ENCODE measurements at regions not wholly inside any gene's neighbourhood (a gene's known extent, or its start where the extent isn't known, plus 50 kb on each side); places are given as distances from the start of the nearest gene placed in this dataset.

DNA sequence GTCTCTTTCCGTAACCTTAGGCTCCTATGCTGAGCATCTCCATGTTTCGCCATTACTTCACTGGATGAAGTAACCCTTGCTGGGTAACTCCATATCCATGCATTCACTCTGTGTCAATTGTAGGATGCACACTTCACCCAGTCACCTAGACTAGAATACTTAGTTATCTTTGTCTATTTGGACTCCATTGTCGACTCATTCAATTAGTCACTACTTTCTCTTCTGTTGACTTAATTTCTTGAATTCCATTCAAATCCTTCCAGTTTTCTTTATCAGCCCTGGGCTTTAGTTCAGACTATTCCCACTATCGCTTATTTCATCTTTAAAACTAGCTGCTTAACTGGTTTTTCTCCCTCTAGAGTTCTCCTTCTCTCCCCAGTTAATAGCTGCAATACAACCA is 111.3 kb upstream of the TNS3 start:
- DNase-seq (ENCODE audit: extremely low read depth, low read depth) = no peak

DNA sequence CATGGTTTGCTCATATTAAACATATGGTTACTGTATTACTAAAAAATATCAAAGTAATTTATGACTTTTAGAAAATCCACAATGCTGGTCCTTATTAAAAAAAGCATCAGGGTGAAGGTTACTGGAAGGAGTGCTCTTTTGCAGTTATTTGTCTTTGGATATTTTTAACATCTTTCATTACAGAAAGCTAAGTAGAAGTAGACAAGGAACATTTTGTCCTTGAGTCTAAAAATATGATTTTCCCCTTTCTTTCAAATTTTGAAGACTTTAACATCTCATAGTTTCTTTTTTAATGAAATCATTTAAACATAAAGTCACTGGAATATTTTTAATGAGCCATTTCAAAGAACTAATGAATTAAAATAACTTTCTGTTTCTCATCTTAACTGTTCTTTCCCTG is 110.1 kb upstream of the TNS3 start:
- no peak for DNase-seq (ENCODE audit: extremely low read depth, low read depth)

DNA sequence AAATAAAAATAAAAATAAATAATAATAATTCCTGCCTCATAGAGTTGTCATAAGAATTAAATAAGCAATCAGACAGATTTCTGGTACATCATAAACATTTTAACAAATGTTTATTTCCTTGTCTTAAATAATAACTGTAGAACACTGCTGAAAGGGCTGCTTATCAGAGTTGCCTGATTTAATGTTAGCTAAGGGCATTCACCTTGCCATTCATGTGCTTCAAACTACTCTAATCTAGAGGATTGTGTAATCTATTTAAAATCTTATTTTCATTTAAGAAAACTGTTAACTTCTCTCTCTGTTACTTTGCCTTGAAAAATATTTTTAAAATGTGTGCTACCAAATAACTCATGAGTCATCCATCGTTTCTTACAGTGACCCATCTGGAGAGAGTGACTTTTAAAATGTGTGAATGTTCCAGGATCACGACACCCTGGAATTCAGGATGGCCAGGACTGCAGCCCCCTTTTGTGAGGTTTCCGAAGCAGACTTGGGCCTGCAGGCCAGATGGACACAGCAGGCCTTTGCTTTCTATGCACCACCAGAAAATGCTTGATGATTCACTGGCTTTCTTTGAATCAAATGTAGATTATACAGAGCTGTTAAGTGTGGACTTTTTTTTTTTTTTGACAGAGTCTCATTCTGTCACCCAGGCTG is 109.1 kb upstream of the TNS3 start:
- no peak for DNase-seq (ENCODE audit: extremely low read depth, low read depth)

DNA sequence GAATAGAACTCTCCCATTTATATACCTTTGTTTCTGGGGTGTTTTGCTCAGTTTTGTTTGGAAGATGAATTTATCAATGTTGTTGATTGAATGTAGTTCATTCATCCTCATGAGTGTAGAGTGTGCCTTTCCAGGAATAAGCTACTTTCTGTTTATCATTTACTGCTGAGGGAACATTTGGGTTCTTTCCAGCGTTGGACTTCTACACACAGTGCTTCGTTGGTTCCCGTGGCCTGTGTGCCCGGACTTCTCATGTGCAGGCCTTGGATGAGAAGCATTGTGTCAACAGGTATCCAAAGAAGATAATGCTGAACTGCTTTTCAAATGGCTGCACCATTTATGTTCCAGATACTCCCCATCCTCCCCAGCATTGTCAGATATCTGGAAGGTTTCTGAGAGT is 107.6 kb upstream of the TNS3 start:
- DNase-seq (ENCODE audit: extremely low read depth, low read depth) = no peak

DNA sequence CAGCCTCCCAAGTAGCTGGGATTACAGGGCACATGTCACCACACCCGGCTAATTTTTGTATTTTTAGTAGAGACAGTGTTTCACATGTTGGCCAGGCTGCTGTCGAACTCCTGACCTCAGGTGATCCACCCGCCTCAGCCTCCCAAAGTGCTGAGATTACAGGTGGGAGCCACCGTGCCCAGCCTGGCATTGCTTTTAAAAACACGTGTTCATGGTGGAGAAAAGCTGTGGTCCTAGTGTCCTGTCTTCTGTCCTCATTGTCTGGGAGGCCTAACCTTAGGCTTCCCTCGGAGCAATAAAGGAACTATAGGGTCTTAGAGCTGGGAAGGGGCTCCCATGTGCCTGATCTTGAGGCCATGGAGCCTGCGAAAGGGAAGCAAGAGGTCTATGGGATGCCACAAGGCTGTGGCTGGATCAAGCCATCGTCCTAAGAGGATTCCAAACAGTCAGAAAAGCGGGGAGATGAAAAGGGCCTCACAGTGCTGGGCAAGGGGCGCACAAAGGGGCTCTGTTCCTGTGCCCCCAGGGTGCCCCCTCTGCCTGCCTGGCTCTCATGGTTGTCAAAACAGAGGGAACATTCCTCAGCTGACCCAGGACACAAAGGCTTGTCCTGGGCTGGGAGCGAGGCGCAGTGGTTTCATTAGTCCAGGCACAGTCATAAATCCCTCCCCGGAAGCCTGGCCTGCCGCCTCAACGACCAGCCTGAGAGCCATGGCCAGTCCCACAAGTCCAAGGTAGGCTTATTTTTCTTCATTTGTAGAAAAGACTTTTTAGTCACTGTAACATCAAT is 106.6 kb upstream of the TNS3 start:
- no peak for DNase-seq (ENCODE audit: extremely low read depth, low read depth)

DNA sequence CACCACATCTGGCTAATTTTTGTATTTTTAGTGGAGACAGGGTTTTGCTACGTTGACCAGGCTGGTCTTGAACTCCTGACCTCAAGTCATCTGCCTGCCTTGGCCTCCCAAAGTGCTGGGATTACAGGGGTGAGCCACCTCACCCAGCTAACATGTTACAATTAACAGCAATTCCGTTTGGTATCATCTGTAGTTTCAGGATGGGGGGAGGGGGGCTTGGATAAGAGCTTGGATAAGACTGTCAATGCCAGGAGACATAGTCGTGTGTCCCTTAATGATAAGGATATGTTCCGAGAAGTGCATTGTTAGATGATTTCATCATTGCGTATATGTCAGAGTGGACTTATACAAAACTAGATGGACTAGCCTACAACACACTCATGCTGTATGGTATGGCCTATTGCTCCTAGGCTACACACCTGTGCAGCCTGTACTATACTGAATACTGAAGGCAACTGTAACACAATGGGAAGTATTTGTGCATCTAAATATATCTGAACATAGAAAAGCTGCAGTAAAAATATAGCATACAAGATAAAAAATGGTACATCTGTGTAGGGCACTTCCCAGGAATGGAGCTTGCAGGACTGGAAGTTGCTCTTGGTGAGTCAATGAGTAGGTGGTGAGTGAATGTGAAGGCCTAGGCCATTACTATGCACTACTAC is 103.9 kb upstream of the TNS3 start:
- DNase-seq (ENCODE audit: extremely low read depth, low read depth) = no peak

DNA sequence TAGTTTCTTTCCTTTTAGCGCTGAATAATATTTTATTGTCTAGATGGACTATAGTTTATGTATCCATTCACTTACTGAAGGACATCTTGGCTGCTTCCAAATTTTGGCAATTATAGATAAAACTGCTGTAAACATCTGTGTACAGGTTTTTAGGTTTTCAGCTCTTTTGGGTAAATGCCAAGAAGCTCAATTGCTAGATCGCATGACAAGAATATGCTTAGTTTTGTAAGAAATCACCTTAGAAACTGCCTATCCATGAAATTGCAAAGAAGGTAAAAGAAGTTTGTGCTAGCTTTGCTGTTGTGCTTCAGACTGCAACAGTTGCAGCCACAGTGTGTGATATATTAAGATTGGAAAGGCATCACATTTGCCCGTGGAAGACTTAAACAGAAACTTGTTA is 103.2 kb upstream of the TNS3 start:
- DNase-seq (ENCODE audit: extremely low read depth, low read depth) = no peak

DNA sequence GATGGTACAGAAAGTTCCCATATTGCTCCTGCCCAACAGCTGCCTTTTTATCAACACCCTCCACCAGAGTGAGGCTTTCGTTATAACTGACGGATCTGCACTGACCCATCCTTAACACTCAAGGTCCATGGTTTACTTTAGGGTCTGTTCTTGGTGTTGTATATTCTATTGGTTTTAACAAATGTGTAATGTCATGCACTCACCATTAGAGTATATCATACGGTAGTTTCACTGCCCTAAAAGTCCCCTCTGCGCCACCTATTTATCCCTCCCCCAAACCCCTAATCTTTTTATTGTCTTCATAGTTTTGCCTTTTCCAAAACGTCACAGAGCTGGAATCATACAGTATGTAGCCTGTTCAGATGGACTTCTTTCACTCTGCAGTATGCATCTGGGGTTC is 102.8 kb upstream of the TNS3 start:
- DNase-seq (ENCODE audit: extremely low read depth, low read depth) = no peak

DNA sequence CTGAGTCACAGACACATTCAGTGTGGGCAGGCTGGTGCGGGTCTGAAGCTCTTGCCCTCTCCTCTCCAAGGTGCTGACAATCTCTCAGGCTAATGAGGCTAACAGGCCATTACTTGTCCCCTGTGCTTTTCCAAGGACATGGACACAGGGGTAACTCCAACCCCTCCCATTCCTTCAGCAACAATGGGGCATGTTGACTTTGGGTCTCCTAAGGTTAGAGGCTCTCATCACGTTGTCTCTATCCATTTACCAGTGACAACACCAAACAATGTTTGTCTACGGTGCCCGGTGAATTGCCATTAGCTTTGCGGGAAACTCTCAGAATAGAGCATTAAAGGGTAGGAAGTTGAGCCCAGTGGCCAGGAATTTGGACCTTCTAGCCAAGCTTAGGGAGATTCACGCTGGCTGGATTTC is 101.6 kb upstream of the TNS3 start:
- DNase-seq (ENCODE audit: extremely low read depth, low read depth) = no peak

DNA sequence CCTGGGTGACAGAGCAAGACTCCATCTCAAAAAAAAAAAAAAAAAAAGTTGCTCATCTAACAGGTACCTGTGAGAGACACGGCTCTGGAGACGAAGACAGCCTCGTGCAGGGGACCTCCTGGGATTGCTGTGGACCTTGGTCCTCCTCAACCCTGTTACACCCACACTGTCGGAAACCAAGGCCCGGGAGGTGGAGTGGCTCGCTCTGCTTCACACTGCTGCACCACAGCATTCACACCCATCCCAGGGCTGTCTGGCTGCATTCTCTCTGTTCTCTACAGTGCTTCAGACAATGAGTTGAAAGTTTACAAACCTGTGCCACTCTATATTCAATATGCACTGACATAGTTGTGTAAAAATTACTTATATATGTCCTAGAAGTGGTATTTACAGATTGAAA is 101.0 kb upstream of the TNS3 start:
- no peak for DNase-seq (ENCODE audit: extremely low read depth, low read depth)

DNA sequence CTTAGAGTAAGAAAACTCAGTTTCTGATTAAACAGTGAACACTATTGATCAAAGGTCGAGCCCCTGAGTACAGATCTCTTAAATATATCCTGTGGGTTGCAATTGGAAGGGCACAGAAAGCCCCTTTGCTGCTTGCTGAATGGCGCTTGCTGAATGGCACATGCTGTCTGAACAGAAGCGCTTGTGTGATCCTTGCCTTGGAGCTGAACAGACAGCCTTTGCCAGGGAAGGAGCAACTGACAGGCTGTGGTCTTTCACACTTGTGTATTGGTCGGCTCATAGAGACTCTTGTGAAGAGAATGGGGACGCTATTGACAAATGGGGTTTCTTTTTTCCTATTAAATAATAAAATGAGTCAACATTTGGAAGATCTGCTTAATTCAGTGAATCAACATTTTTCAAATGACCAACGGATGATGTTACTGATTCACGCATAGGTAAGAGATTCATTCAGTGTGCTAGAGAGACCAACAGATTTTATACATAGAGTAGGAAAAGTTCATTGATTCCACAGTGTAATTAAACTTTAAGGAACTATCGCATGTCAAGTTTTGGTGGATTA is 99.4 kb upstream of the TNS3 start:
- no peak for DNase-seq (ENCODE audit: extremely low read depth, low read depth)

DNA sequence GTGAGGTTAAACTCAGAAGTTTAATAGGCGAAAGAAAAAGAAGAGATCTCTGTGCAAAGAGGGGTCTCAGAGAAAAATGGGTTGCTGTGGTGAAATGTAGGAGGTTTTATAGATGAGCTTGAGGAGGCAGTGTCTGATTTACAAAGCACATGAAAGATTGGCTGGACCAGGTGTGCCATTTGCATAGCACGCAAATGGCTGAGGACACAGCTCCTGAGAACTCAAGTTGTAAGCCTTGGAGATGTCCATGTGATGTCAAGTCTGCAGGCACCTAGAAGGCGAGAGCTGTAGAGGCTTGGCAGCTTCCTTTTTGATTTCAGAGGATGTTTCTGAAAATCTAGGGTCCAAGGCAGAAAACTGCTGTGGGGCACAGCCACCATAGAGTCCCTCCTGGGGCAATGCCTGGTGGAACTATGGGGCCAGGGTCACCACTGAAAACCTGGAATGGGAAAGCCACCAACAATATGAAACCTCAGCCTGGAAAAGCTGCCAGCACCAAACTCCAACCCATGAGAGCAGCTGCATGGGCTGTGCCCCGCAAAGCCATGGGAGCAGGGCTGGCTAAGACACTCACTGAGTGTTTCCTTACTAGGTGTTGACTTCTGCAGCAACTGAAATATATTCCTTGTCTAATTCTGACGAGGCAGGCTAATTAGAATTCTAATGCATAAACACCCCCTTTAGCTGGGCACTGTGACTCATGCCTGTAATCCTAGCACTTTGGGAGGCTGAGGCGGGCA is 96.9 kb upstream of the TNS3 start:
- no peak for DNase-seq (ENCODE audit: extremely low read depth, low read depth)

DNA sequence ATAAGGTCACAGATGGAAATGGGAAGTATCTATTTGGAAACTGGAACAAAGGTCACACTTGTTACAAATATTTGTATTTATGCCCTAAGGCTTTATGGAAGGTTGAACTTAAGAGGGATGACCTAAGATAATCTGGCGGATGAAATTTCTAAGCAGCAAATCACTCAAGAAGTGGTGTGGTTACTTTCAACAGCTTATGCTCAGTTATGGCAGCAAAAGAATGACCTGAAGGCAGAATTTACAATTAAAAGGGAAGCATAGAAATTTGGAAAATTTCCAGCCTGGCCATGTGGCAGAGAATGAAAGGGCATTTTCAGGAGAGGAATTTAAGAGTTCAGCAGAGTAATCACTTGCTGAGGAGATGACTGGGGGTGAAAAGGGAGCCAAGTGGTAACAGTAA is 95.8 kb upstream of the TNS3 start:
- DNase-seq (ENCODE audit: extremely low read depth, low read depth) = no peak

DNA sequence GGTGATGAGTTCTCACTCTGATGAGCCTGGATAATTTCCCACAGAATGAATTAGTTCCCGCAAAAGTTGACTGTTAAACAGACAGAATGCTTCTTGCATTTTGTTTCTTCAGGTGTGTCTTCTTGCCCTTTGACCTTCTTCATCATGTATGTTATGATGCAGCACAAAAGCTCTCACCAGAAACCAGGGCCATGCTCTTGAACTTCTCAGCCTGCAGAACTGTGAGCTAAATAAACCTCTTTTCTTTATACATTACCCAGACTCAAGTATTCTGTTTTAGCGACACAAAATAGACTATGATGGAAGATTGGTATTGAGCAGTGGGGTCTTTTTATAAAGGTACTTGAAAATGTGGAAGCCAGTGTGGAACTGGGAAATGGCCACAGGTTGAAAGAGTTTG is 95.2 kb upstream of the TNS3 start:
- DNase-seq (ENCODE audit: extremely low read depth, low read depth) = no peak

DNA sequence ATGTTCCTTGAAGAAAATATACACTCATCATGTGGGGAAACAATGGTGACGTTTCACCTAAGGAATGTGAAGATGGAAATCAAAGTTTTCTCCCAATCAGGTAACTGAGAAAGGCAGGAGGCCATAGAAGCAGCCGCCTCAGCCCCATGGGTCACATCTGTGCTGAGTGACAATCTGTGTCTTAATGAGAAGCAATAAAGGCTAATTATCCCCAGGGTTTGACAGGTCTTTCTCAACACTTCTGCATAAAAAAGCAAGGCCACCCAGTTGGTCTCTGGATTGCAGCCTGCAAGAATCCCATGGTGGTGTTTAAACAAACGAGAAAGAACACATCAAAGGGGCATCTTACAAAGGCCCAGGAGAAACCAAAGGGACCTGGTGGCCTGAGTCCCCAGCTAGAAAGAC is 91.1 kb upstream of the TNS3 start:
- DNase-seq (ENCODE audit: extremely low read depth, low read depth) = no peak

DNA sequence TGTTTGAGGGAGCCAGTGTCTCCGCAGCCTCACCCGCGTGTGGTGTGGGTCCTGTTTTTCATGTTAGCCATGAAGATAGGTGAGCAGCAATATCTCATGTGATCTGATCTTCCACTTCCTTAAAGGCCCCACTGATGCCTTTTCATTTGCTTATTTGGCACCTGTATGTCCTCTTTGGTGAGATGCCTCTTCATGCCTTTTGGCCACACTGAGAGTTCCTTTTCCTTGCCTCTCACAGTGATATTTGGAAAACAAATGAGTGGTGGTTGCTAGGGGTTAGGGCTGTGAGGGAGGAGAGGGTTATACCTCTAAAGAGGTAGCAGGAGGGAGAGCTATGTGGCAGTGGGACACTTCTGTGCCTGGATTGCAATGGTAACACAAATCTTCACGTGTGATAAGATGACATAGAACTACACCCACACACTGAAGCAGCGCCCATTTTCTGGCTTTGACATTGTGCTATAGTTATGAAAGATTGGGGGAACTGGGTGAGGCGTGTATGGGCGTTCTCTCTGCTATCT is 90.4 kb upstream of the TNS3 start:
- DNase-seq (ENCODE audit: extremely low read depth, low read depth) = no peak

DNA sequence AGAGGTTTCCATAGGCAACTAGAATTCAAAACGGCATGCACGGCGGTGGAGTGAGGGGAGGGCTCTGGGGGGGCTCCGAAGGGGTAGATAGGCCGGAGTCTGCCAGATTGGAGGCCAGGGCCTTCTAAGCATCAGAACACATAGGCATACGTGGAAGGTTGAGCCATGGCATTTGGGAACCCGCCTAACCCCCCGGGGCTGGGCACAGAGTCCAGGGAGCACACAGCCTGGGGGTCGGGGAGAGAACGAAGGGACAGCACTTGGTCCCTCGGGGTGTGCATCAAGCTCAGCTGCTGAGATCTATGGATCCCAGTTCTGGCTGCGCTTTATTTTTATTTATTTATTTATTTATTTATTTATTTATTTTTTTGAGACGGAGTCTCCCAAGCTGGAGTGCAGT is 89.4 kb upstream of the TNS3 start:
- no peak for DNase-seq (ENCODE audit: extremely low read depth, low read depth)

DNA sequence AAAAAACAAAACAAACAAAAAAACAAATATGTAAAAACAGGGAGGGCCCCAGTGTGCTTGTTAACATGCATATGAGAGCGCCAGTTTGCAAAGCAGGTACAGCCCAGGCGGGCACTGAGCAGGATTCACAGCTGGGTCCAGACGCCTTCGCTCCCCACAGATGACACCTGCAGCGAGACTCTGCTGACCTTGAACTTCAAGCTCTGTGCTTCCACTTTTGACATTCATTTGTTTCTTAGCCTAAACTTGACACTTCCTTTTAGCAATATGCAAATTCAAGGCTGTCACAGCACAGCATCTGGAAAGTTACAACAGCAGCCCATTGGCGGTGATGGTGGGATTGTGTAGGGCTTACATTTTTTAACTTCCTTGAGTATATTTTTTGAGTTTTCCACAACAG is 88.8 kb upstream of the TNS3 start:
- no peak for DNase-seq (ENCODE audit: extremely low read depth, low read depth)

DNA sequence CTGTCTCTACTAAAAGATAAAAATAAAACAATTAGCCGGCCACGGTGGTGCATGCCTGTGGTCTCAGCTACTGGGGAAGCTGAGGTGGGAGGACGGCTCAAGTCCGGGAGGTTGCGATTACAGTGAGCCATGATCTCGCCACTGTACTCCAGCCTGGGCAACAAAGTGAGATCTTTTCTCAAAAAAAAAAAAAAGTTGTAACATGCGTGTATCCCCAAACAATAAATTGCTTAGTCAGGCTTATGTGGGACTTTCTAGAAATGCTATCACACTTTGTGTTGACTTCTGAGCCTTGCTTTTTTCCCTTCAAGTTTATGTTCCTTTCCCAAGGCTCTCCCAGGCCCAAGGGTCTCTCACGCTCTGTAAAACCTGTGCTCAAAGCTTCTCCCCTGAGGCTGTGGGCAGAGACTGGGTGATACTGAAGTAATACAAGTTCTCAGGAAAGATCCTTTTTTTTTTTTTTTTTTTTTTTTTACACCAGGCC is 88.0 kb upstream of the TNS3 start:
- DNase-seq (ENCODE audit: extremely low read depth, low read depth) = peak; percentile 27

DNA sequence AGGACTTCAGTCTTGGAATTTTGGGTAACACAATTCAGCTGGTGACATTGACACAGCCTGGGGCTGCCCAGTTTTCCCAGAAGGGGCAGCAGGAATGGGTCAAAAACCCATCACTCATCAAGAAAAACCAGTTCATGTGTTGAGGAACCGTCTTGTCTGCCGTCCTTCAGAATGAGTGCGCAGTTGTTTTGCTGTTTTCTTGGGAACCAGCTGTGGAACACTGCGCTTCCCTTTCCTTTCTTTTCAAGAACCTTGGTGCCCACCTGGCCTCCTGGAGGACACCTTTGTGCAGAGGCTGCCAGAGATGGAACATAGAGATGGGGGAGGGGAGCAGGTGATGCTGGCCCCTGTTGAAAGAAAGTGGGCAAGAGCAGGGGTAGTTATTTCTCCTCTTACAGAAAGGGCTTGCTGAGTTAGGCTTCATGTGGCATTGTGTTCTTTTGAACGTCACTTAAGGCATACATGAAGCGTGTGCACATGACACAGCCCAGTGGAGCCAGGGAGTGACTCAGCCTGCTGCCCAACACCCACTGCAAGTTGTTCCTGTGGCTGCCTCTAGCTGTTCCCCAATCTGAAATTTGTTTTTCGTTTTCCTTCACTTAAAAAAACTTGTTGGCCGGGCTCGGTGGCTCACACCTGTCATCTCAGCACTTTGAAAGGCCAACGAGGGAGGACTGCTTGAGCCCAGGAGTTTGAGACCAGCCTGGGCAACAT is 87.4 kb upstream of the TNS3 start:
- peak; percentile 74 for DNase-seq (ENCODE audit: extremely low read depth, low read depth)
